ENCODE measurements at regions not wholly inside any gene's neighbourhood (a gene's known extent, or its start where the extent isn't known, plus 50 kb on each side); places are given as distances from the start of the nearest gene placed in this dataset.

GRCh38 chr1:29845910-29846309, 609.6 kb downstream of the PTPRU start:
- DNase-seq (ENCODE audit: low spot score): no peak

- DNase-seq (ENCODE audit: low spot score): no peak
Observed at GRCh38 chr1:29842130-29842529, 605.8 kb downstream of the PTPRU start.

DNA sequence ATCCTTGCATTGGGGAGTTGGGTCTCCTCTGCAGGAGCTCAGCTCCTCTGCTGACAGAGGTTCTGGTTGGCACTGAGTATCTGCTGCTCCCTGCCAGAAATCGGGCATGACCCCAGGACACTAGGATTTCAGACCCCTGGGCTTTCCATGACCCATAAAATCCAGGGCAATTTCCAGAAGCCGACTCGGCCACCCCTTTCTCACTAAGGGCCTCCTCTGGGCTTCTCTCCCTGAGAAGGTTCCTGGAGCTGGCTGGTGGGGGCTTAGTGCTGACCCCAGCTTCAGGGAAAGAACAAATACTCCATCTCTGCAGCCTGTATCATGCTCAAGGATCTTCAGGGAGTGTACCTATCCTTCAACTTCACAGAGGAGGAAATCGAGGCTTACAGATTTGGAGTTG, 603.4 kb downstream of the PTPRU start:
- DNase-seq (ENCODE audit: low spot score): no peak

- DNase-seq (ENCODE audit: low spot score): no peak
Observed at GRCh38 chr1:29838738-29839320, 602.5 kb downstream of the PTPRU start.

- no peak for DNase-seq (ENCODE audit: low spot score)
Observed at GRCh38 chr1:29836651-29837646, 600.6 kb downstream of the PTPRU start.

DNA sequence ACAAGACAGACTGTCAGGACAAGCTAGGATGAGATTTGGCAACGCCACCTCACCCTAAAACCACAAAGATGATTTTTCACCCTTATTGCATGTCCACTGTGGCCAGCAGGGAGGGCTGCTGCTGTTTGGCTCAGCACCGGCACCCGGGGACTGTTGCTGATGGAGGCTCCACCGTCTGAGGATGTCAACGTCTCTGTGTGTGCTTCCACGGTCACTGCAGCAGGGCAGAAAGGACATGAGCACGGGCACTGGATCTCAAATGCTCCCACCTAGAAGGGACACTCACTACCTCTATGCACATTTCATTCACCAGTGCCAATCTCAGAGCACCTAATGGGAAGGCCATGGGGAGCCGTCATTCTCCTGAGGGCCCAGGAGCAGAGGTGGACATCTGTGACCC, 599.6 kb downstream of the PTPRU start:
- DNase-seq (ENCODE audit: low spot score): no peak

- no peak for DNase-seq (ENCODE audit: low spot score)
Observed at GRCh38 chr1:29835406-29835805, 599.1 kb downstream of the PTPRU start.

DNA sequence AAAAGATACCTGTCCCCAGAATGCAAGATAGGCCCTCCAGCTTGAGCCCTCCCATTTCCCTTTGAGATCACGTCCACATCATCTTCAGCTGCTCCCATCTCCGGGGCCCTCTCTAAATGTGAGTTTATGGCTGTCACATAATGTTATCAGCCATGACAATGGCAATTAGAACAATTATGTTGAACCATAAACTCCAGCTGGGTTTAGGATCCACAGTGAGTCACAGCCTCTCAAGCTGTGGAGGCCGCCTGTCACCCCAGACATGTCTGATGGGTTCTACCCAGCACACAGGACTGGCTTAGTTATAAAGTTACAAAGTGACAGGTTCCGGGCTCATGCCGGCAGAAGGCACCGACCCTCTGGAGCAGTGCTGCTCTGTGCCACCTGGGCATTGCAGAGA, 597.3 kb downstream of the PTPRU start:
- DNase-seq (ENCODE audit: low spot score): no peak

- DNase-seq (ENCODE audit: low spot score): no peak
Observed at GRCh38 chr1:29832936-29833335, 596.6 kb downstream of the PTPRU start.

DNA sequence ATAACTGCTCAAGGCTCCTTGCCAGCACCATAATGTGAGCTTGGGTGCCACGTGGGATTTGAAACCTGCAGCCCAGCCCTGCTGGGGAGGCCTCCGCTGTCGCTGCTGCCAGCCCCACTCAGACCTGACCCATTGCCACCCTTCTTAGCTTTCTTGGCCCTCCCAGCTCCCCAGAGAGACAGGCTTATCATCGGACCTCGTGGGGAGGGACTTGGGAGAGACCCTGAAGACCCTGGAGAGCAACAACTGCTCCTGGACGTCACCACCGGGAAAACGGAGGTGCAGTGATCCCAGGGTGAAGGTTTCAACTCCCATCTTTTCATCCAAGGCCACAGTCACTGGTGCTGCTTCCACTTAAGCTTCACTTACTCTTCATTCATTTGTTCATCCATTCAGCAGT, 596.1 kb downstream of the PTPRU start:
- DNase-seq (ENCODE audit: low spot score): no peak

DNA sequence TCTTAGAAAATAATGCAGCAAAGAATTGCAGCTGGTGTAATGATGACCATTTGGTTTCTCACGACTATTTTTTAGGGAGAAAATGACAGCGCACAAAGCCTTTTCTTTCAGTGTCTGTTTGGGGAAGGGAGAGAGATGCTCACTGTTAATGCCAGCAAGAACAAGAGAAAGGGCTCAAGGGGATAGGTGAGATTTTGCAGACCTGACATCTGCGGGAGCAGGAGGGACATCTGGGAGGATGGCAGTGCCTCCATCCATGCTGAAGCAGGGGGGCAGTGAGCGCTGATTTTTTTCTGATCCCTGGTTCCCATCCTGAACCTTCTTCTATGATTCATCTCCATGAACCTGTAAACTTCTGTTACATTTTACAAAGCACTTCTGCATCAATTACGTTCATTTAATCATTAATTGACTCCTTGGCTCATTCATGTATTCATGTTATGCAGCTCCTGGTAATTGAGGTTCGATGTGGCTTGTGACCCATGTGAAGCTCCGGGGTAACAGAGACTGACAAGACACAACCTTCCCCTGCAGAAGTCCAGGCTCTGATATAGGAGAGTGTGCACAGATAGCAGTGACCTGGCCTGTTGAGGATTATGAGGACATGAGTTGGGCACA, 595.3 kb downstream of the PTPRU start:
- DNase-seq (ENCODE audit: low spot score): no peak

GRCh38 chr1:29830916-29831315, 594.6 kb downstream of the PTPRU start:
- DNase-seq (ENCODE audit: low spot score): no peak

DNA sequence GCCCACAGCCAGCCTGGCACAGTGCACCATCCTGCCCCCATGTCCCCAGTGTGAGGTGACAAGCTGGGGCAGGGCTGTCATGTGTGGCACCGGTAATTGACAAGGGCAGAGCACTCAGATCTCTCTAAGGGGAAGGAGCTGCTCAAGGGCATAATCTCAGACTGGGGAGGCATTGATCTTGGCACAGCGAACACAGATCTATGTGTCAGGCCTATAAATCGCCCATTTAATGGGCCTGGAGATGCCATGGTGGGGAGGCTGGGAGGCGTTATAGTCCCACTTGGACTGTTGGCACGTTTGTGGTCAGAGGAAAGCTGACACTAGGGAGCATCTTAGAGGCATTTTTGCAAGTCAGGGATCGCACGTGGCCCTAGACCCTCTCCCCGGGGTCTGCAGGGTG, 594.1 kb downstream of the PTPRU start:
- DNase-seq (ENCODE audit: low spot score): no peak

DNA sequence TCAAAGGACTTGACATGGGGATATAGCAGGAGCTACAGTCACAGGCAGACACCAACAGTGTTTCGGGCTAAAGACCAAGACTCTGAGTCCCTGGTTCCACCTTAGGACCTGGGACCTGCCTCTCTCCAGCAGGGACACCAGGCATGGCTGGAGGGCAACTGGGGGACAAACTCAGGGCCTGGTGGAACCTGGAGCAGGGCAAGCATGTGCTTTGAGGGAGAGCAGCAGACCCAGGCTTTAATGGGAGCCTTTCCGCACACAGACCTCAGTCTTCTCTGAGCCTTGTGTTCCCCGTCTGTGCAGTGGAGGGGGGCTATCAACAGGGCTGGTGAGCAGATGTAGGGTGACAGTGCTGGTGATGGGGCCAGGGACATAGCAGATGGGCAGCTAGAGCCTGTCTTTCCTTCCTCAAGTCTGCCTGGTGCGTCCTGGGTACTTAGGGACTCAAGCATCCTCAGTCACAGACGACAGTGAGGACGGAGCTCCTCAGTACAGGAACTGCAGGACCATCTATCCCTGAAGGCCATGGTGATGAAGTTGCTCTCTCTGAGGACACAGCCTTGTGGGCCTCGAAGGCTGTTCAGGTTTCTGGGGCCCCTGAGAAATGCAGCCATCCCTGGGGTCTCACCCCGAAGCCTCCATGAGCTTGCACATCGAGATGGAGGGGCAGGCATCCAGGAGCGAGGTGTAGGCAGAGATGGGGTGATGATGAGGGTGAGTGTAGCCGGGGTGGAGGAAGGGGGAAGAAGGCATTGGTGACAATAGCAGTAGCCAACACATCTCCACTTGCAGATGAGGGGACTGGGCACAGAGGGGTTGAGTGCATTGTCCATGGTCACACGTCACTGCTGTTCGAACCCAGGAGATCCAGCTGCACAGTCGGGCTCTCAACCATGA, 593.4 kb downstream of the PTPRU start:
- DNase-seq (ENCODE audit: low spot score): no peak

DNA sequence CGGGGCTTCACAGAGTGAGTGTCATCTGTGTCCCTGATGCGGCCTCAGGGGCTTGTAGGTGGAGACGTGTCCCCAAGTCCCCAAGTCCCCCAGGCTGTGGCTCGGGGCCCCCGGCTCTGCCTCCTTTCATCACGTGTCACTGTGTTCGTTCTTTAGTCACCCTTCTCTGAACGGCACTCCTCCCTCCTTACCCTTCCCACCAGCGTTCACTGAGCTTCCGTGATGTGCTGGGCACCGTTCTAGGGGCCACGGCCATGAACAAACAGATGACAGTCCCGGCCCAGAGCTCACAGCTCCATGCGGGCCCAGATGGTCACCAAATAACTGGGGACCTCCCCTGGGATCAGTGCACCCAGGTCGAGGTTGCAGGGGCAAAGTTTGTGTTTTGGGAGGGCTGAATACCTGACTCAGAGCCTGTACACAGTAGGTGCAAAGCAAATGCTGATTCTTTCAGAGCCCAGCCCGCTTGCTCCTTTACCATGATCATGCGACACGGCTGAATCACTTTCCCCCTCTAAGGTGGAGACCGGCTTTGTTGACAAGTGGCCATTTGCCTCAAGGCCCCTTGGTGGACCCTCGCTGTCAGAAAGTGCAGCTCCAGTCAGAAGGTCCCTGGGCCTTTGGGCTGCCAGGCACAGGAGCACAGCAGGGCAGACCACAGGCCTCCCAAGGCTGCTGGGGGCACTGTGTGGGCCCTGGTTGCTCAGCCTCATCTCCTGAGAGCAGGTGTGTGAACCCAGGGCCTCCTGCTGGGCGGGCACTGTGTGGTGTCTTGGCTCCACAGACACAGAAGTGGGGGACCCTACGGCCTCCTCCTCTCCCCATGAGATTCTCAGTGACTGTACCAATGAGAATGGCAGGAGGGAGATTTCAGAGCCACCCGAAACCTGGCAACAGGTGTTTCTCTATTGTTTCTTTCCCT, 592.5 kb downstream of the PTPRU start:
- DNase-seq (ENCODE audit: low spot score): no peak

DNA sequence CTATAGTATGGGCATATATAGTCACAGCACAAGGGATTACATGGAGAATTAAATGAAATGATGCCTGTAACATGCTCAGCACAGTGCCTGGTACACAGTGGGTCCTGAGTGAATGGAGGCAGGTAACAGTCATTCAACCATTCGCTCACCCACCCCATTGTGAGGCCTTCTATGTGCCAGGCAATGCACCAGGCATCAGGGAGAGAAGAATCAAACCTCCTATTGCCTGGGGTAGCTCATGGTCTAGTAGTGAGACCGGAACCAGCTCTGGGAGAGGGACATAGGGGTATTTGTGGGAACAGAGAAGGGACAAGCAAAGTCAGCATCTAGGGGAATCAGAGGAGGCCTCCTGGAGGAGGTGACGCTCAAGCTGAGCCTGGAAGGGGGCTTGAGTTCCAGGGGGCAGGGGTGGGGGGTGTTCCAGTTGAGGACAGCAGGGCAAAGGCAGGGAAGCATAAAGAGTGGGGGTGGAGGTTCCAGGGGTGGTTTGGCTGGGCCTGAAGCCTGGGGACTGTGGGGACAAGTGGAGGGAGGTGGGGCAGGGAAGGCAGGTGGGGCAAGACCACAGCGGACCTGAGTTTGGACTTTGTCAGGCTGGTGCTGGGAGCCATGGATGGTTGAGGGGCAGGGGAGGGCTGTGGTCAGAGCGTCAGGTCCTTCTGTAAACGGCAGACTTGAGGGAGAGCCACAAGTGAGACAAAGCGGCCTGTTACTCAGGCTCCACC, 591.6 kb downstream of the PTPRU start:
- DNase-seq (ENCODE audit: low spot score): no peak

- no peak for DNase-seq (ENCODE audit: low spot score)
Observed at GRCh38 chr1:29827237-29827750, 591.0 kb downstream of the PTPRU start.

DNA sequence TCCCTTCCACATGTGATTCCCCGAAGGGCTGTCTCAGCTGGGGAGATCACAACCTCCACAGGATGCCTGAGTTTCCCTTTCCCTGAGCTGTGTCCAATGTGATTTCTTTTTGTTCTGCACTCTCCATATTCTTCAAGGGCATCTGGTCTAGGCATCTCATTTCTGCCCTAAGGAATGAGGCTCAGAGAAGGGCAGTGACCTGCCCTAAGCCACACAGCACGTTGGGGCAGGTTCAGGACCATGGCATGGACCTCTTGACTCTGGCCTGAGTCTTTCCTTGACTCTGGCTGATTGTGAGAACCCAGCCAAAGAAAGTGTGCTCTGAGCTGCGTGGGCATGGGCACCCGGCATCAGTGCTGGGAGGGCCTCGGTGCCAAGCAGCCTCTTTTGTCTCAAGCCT, 590.3 kb downstream of the PTPRU start:
- no peak for DNase-seq (ENCODE audit: low spot score)

DNA sequence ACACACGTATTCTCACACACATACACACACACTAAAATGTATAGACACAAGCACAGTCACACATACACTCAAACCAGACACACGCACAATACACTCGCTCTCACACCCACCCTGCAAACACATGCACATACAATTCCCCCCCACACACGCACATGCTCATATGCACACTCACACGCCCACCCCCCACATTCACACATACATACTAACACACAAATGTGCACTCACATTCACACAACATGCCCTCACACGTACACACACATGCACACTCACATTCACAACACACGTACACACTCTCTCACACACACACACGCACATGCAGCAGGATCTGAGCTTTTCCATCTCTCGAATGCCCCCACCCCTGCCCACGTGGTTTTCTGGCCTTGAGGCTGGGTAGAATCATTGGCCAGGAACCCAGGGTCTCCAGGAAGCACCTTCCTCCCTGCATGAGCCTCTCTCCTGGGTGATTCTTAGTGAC, 589.7 kb downstream of the PTPRU start:
- DNase-seq (ENCODE audit: low spot score): no peak
